ENCODE measurements at regions not wholly inside any gene's neighbourhood (a gene's known extent, or its start where the extent isn't known, plus 50 kb on each side); places are given as distances from the start of the nearest gene placed in this dataset.

GRCh38 chr16:86632206-86632605 is 53.9 kb downstream of the FOXL1 start:
- TF ChIP-seq FOXP2 (optimal IDR thresholded peaks at IDR 0.05; ENCODE audit: borderline replicate concordance, extremely low read depth, extremely low read length, insufficient read depth): no peak

GRCh38 chr16:86632944-86633343 is 54.6 kb downstream of the FOXL1 start:
- TF ChIP-seq TAF1 (IDR thresholded peaks at IDR 0.05; ENCODE audit: borderline replicate concordance, insufficient read depth, low read length) (no peak), SIN3A (IDR thresholded peaks at IDR 0.05; ENCODE audit: borderline replicate concordance, insufficient read depth, low read length) (no peak), FOXP2 (optimal IDR thresholded peaks at IDR 0.05; ENCODE audit: borderline replicate concordance, extremely low read depth, extremely low read length, insufficient read depth) (no peak), POLR2AphosphoS5 (IDR thresholded peaks at IDR 0.05; ENCODE audit: low read depth, low read length) (no peak), REST (IDR thresholded peaks at IDR 0.05; ENCODE audit: insufficient read depth in 1 of 2, low read depth in 2 of 2, low read length in 2 of 2) (no peak)

DNA sequence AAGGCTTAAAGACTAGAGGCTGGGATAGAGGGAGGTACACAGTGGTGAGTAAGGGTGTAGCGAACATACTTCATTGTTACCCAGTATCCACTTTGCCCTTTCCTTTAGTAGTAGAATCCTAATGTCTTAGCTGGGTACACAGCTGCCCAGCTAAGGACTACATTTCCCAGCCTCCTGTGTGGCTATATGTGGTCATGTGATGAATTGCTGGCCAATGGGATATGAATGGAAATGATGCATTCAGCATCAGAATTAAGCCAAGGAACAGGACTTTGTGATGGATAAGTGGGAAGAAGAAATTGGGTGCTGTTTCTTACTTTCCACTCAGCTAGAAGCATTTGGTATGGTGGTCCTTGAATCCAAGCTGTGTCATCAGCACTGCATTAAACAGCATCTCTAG is 55.9 kb downstream of the FOXL1 start:
- TF ChIP-seq POLR2AphosphoS5 (IDR thresholded peaks at IDR 0.05; ENCODE audit: low read depth, low read length) (no peak), SIN3A (IDR thresholded peaks at IDR 0.05; ENCODE audit: borderline replicate concordance, insufficient read depth, low read length) (no peak), REST (IDR thresholded peaks at IDR 0.05; ENCODE audit: insufficient read depth in 1 of 2, low read depth in 2 of 2, low read length in 2 of 2) (no peak)

- TF ChIP-seq POLR2AphosphoS5 (IDR thresholded peaks at IDR 0.05; ENCODE audit: low read depth, low read length): no peak
- TF ChIP-seq REST (IDR thresholded peaks at IDR 0.05; ENCODE audit: insufficient read depth in 1 of 2, low read depth in 2 of 2, low read length in 2 of 2): no peak
- no peak for TF ChIP-seq FOXP2 (optimal IDR thresholded peaks at IDR 0.05; ENCODE audit: borderline replicate concordance, extremely low read depth, extremely low read length, insufficient read depth)
- TF ChIP-seq SIN3A (IDR thresholded peaks at IDR 0.05; ENCODE audit: borderline replicate concordance, insufficient read depth, low read length): no peak
Observed at GRCh38 chr16:86635176-86635876, 57.0 kb downstream of the FOXL1 start.

- TF ChIP-seq FOXP2 (optimal IDR thresholded peaks at IDR 0.05; ENCODE audit: borderline replicate concordance, extremely low read depth, extremely low read length, insufficient read depth) (no peak), POLR2AphosphoS5 (IDR thresholded peaks at IDR 0.05; ENCODE audit: low read depth, low read length) (no peak), SIN3A (IDR thresholded peaks at IDR 0.05; ENCODE audit: borderline replicate concordance, insufficient read depth, low read length) (no peak), TAF1 (IDR thresholded peaks at IDR 0.05; ENCODE audit: borderline replicate concordance, insufficient read depth, low read length) (no peak), REST (IDR thresholded peaks at IDR 0.05; ENCODE audit: insufficient read depth in 1 of 2, low read depth in 2 of 2, low read length in 2 of 2) (no peak)
Observed at GRCh38 chr16:86635926-86636325, 57.6 kb downstream of the FOXL1 start.
